Astrocyte of the cerebellum (primary cell): ENCODE measurements at regions not wholly inside any gene's neighbourhood (a gene's known extent, or its start where the extent isn't known, plus 50 kb on each side); places are given as distances from the start of the nearest gene placed in this dataset.

Experiments used
- DNase-seq: peaks from one replicate; pipeline ENCODE4 v3.0.0-alpha.2; 2011; ENCODE audit warnings: low read depth
- H3K4me3 ChIP-seq: 2 replicates; pipeline ENCODE4 v1.5.1; 2011; ENCODE audit warnings: mild to moderate bottlenecking, low read depth, low read length, moderate library complexity
- CTCF ChIP-seq: IDR thresholded peaks from 2 replicates; pipeline ENCODE4 v1.5.1; 2012; ENCODE audit warnings: low read length, low read depth, moderate library complexity, mild to moderate bottlenecking; ENCODE audit errors: missing control alignments
- in situ Hi-C: cut with HindIII; loops from 2 replicates; pipeline ENCODE4 v1.10.0; 2017; ENCODE audit warnings: low sequenced_read_pairs

GRCh38 chr4:154076921-154077320 is 288.0 kb upstream of the SFRP2 start:
- DNase-seq: no peak
- no peak overlapping the region for H3K4me3 ChIP-seq
- in situ Hi-C loops: no loop called here
- no peak for TF ChIP-seq CTCF

GRCh38 chr4:154073107-154073822 is 284.4 kb upstream of the SFRP2 start:
- no peak for TF ChIP-seq CTCF
- in situ Hi-C loops: no loop called here
- peak; percentile 20 for DNase-seq
- no peak overlapping the region for H3K4me3 ChIP-seq

GRCh38 chr4:154067786-154068185 is 278.9 kb upstream of the SFRP2 start:
- H3K4me3 ChIP-seq: no peak overlapping the region
- TF ChIP-seq CTCF: no peak
- no peak for DNase-seq
- in situ Hi-C loops: no loop called here

GRCh38 chr4:154065368-154065767 is 276.5 kb upstream of the SFRP2 start:
- TF ChIP-seq CTCF: no peak
- DNase-seq: no peak
- in situ Hi-C loops: no loop called here
- no peak overlapping the region for H3K4me3 ChIP-seq

GRCh38 chr4:154064244-154064643 is 275.4 kb upstream of the SFRP2 start:
- in situ Hi-C loops: no loop called here
- H3K4me3 ChIP-seq: no peak overlapping the region
- no peak for TF ChIP-seq CTCF
- DNase-seq: no peak

- DNase-seq: no peak
- TF ChIP-seq CTCF: no peak
- in situ Hi-C loops: no loop called here
- H3K4me3 ChIP-seq: no peak overlapping the region
These were observed 260.7 kb upstream of the SFRP2 start for GRCh38 chr4:154049457-154050181.
